ENCODE measurements at regions not wholly inside any gene's neighbourhood (a gene's known extent, or its start where the extent isn't known, plus 50 kb on each side); places are given as distances from the start of the nearest gene placed in this dataset.

DNA sequence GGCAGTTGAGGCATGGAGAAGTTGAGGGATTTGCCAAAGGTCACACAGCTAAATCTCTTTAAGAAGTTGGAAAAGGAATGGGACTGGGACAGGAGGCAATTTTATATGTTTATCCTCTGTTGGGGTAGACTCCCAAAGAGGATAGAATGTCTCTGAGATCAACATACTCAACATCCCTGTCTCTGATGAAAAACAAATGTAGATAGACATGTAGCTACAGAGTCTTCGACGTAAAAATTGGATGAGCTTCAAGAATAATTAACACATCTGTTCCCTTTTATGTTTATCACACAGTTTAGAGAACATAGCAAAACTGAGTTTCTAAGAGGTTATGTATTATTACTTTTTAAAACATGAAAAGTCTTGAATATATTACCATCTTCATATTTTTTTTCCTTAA lies 204.6 kb upstream of the CD180 start:
- no peak overlapping the region for H3K4me3 Mint-ChIP-seq
- no peak overlapping the region for H3K27ac Mint-ChIP-seq
- DNase-seq (ENCODE audit: low spot score) = no peak
- peaks cover 3% of the 10 kb centered on the region for H3K27me3 Mint-ChIP-seq (ENCODE audit: low read depth)
- no peaks in the 10 kb centered on the region for H3K36me3 Mint-ChIP-seq (ENCODE audit: low read depth)
- H3K4me1 Mint-ChIP-seq (ENCODE audit: low read depth) = no peaks in the 10 kb centered on the region
- no peaks in the 10 kb centered on the region for H3K9me3 Mint-ChIP-seq

DNA sequence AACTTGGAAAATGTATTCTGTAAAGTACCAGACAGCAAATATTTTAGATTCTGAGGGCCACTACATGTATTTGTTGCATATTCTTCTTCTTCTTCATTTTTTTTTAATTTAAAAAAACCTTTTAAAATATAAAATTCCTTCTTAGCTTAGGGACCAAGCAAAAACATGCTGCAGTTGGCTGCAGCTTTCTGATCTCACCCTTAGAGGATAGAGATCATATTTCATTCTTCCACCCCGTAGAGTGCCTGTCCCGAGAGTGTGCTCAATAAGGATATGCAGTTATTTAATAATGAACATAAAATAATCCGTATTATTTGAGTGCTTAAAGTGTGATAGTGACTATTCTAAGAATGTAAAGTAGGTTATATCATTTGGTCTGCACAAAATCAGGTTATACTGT lies 204.2 kb upstream of the CD180 start:
- Mint-ChIP-seq H3K9me3 (no peaks in the 10 kb centered on the region), H3K27ac (no peak overlapping the region), H3K4me3 (no peak overlapping the region), H3K27me3 (ENCODE audit: low read depth) (peaks cover 3% of the 10 kb centered on the region), H3K4me1 (ENCODE audit: low read depth) (no peaks in the 10 kb centered on the region), H3K36me3 (ENCODE audit: low read depth) (no peaks in the 10 kb centered on the region)
- no peak for DNase-seq (ENCODE audit: low spot score)

GRCh38 chr5:67395790-67396418 lies 199.3 kb upstream of the CD180 start:
- H3K4me1 Mint-ChIP-seq (ENCODE audit: low read depth) = no peaks in the 10 kb centered on the region
- H3K4me3 Mint-ChIP-seq = no peak overlapping the region
- H3K27me3 Mint-ChIP-seq (ENCODE audit: low read depth) = peaks cover 3% of the 10 kb centered on the region
- no peaks in the 10 kb centered on the region for H3K9me3 Mint-ChIP-seq
- H3K27ac Mint-ChIP-seq = no peak overlapping the region
- H3K36me3 Mint-ChIP-seq (ENCODE audit: low read depth) = no peaks in the 10 kb centered on the region
- DNase-seq (ENCODE audit: low spot score) = no peak

DNA sequence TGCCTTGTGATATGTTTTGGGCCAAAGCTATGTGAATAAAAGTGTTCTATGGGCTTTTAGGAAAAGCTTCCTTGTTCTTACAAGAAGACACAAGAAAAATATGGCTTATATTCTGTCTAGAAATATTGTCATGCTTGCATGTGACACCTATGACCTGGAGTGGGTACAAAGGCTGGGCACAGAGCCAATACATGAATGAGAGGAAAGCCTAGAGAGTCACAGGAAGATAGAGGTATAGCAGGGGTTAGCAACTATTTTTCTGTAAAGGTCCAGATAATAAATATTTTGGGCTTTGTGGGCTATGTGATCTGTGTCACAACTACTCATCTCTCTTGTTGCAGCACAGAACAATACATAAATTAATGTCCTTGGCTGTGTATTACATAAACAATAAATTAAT lies 196.6 kb upstream of the CD180 start:
- no peak for DNase-seq (ENCODE audit: low spot score)

GRCh38 chr5:67390935-67391334 lies 194.3 kb upstream of the CD180 start:
- H3K36me3 Mint-ChIP-seq (ENCODE audit: low read depth) = no peaks in the 10 kb centered on the region
- no peak overlapping the region for H3K27ac Mint-ChIP-seq
- no peaks in the 10 kb centered on the region for H3K9me3 Mint-ChIP-seq
- no peaks in the 10 kb centered on the region for H3K4me1 Mint-ChIP-seq (ENCODE audit: low read depth)
- H3K27me3 Mint-ChIP-seq (ENCODE audit: low read depth) = peaks cover 3% of the 10 kb centered on the region
- DNase-seq (ENCODE audit: low spot score) = no peak
- no peak overlapping the region for H3K4me3 Mint-ChIP-seq

More for the DNA sequence above, 196.6 kb upstream of the CD180 start:
- no peaks in the 10 kb centered on the region for H3K36me3 Mint-ChIP-seq (ENCODE audit: low read depth)
- no peaks in the 10 kb centered on the region for H3K9me3 Mint-ChIP-seq
- H3K27me3 Mint-ChIP-seq (ENCODE audit: low read depth) = no peaks in the 10 kb centered on the region
- no peak overlapping the region for H3K27ac Mint-ChIP-seq
- no peaks in the 10 kb centered on the region for H3K4me1 Mint-ChIP-seq (ENCODE audit: low read depth)
- H3K4me3 Mint-ChIP-seq = no peak overlapping the region

DNA sequence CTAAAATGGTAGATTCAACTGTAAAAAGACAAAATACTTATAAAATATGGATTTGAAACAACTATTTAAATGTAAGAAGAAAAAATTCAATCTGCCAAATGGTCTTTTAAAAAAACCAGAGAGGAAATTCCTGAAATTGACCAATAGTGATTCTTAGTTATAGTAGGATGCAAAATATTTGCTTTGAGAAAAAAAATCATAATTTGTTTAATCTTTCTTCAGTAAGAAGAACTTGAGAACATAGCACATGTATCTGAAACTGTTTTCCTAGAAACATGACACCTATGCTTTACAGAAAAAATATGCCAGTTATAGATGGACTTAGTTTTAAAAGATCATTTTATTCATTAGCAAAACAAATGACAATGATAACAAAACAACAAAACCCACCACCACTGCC lies 186.9 kb upstream of the CD180 start:
- Mint-ChIP-seq H3K9me3 (no peaks in the 10 kb centered on the region), H3K4me3 (no peak overlapping the region), H3K27ac (no peak overlapping the region), H3K36me3 (ENCODE audit: low read depth) (no peaks in the 10 kb centered on the region), H3K4me1 (ENCODE audit: low read depth) (no peaks in the 10 kb centered on the region), H3K27me3 (ENCODE audit: low read depth) (peaks cover 18% of the 10 kb centered on the region)
- no peak for DNase-seq (ENCODE audit: low spot score)

DNA sequence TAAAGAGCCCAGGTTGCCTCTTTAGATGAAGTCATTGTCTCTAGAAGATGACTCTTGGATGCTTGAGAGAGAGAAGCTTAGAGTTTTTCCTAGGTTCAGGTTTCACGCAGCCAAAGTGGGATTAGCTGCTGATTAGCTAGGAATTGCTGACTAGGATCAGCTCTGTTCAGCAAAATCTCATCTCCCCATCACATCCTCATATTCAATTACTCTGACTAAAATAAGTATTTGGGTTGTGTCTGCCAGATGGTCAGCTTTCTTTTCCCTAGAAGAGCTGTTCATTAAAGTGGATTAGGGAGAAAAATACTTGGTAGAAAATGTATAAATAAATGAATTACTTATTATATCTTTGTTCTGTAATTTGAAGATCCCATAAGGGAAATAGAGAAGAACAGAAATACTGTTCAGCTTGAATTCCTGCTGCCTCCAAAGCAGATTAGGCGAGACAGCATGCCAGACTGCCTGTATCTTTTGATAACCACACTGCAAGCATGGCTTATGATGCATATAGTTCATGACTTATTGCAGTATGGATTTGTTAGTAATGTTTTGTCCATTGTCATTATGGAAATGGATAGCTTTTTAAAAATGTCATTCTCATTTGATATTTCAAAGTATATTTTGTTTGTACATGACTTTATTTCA lies 184.8 kb upstream of the CD180 start:
- Mint-ChIP-seq H3K27me3 (ENCODE audit: low read depth) (peaks cover 15% of the 10 kb centered on the region), H3K27ac (no peak overlapping the region), H3K36me3 (ENCODE audit: low read depth) (no peaks in the 10 kb centered on the region), H3K4me1 (ENCODE audit: low read depth) (no peaks in the 10 kb centered on the region), H3K4me3 (no peak overlapping the region), H3K9me3 (no peaks in the 10 kb centered on the region)
- DNase-seq (ENCODE audit: low spot score) = no peak

GRCh38 chr5:67380431-67380830 lies 183.8 kb upstream of the CD180 start:
- Mint-ChIP-seq H3K27ac (no peak overlapping the region), H3K4me3 (no peak overlapping the region), H3K4me1 (ENCODE audit: low read depth) (no peaks in the 10 kb centered on the region), H3K9me3 (no peaks in the 10 kb centered on the region), H3K27me3 (ENCODE audit: low read depth) (peaks cover 15% of the 10 kb centered on the region), H3K36me3 (ENCODE audit: low read depth) (no peaks in the 10 kb centered on the region)
- DNase-seq (ENCODE audit: low spot score) = no peak

- Mint-ChIP-seq H3K27ac (no peak overlapping the region), H3K9me3 (no peaks in the 10 kb centered on the region), H3K4me1 (ENCODE audit: low read depth) (no peaks in the 10 kb centered on the region), H3K4me3 (no peak overlapping the region), H3K36me3 (ENCODE audit: low read depth) (no peaks in the 10 kb centered on the region), H3K27me3 (ENCODE audit: low read depth) (peaks cover 11% of the 10 kb centered on the region)
- no peak for DNase-seq (ENCODE audit: low spot score)
Observed at GRCh38 chr5:67379753-67380152, 183.2 kb upstream of the CD180 start.

DNA sequence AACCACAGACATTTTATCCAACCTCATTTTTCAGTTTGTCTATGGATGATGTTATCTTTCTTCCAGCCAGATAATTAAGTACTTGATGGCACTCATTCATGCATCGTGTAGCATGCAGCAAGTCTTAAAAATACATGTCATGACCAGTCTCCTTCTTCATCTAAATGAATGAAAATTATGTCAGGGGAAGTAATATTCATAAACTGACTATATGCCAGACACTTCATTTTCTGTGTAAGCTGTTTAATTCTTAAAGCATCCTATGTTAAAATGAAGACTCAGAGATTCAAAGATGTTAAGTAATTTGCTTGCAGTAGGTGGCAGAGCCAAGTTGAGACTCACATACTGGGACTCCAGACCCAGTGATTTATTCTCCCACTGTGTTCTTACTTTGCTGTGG lies 181.7 kb upstream of the CD180 start:
- no peak for DNase-seq (ENCODE audit: low spot score)
- H3K4me1 Mint-ChIP-seq (ENCODE audit: low read depth) = peaks cover 2% of the 10 kb centered on the region
- H3K9me3 Mint-ChIP-seq = no peaks in the 10 kb centered on the region
- H3K27me3 Mint-ChIP-seq (ENCODE audit: low read depth) = peaks cover 8% of the 10 kb centered on the region
- no peaks in the 10 kb centered on the region for H3K36me3 Mint-ChIP-seq (ENCODE audit: low read depth)
- H3K4me3 Mint-ChIP-seq = no peak overlapping the region
- no peak overlapping the region for H3K27ac Mint-ChIP-seq

- no peak for DNase-seq (ENCODE audit: low spot score)
- peaks cover 2% of the 10 kb centered on the region for H3K4me1 Mint-ChIP-seq (ENCODE audit: low read depth)
Observed at GRCh38 chr5:67377631-67378030, 181.0 kb upstream of the CD180 start.

DNA sequence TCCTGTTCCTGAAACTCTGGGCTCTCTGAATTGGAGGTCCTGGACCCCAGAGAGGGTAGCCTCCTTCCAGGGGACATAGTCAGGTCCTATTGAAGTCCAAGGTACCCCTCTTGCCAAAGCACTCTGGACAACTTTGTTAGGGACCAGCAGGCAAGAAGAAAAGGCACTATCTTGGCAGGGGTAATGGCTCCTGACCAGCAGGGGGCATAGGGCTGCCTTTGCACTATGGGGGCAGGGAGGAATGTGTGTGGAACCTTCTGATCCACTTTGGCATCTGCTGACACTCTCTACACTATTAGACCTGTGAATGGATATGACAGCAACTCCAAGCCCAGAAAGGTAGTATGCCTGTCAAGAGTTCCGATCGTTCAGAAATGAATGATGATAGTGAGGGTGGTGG lies 179.0 kb upstream of the CD180 start:
- Mint-ChIP-seq H3K27ac (no peak overlapping the region), H3K27me3 (ENCODE audit: low read depth) (no peaks in the 10 kb centered on the region), H3K36me3 (ENCODE audit: low read depth) (no peaks in the 10 kb centered on the region), H3K4me1 (ENCODE audit: low read depth) (peaks cover 2% of the 10 kb centered on the region), H3K4me3 (no peak overlapping the region), H3K9me3 (no peaks in the 10 kb centered on the region)
- DNase-seq (ENCODE audit: low spot score) = no peak

More at GRCh38 chr5:67377631-67378030, 181.0 kb upstream of the CD180 start:
- Mint-ChIP-seq H3K36me3 (ENCODE audit: low read depth) (no peaks in the 10 kb centered on the region), H3K27ac (no peak overlapping the region), H3K4me3 (no peak overlapping the region), H3K27me3 (ENCODE audit: low read depth) (peaks cover 3% of the 10 kb centered on the region), H3K9me3 (no peaks in the 10 kb centered on the region)

DNA sequence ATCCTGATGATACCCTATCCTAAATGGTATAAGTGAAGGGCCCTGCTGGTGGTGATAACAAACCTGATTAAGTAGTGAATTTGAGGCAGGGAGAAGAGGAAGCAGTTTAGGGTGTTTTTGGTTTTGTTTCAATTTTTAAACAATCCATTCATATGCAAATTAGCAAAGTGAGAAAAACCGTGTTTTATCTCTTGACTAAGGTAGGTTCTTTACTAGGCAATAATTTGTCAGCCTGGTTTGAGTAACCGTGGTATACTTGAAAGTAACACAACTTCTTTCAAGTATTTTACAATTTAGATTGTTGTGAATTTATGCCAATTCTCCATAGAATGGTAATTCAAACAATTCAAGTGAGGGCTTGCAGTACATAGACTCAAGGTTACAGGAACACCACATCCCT lies 177.8 kb upstream of the CD180 start:
- Mint-ChIP-seq H3K9me3 (no peaks in the 10 kb centered on the region), H3K4me3 (no peak overlapping the region), H3K36me3 (ENCODE audit: low read depth) (no peaks in the 10 kb centered on the region), H3K27ac (no peak overlapping the region), H3K4me1 (ENCODE audit: low read depth) (peaks cover 2% of the 10 kb centered on the region), H3K27me3 (ENCODE audit: low read depth) (peaks cover 3% of the 10 kb centered on the region)
- no peak for DNase-seq (ENCODE audit: low spot score)

DNA sequence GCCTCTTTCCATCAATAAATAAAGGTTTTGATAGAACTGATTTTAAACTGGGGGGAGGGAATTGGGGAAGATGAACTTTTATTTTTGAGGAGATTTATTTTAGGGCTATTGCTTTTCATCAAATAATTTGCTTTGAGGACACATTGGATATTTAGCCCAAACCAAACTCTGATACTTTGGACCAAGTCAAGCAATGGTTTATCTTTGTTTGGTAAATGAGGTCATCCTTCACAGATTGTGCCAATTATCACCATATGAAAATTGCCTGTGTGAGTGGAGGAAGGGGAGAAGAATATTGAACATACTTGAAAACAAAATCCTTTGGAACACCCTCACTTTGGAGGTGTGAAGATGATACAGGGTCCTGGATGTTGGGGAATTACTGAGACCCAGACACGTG lies 176.9 kb upstream of the CD180 start:
- H3K27me3 Mint-ChIP-seq (ENCODE audit: low read depth) = peaks cover 4% of the 10 kb centered on the region
- H3K36me3 Mint-ChIP-seq (ENCODE audit: low read depth) = no peaks in the 10 kb centered on the region
- H3K4me1 Mint-ChIP-seq (ENCODE audit: low read depth) = peaks cover 2% of the 10 kb centered on the region
- no peak overlapping the region for H3K4me3 Mint-ChIP-seq
- no peak overlapping the region for H3K27ac Mint-ChIP-seq
- no peaks in the 10 kb centered on the region for H3K9me3 Mint-ChIP-seq
- DNase-seq (ENCODE audit: low spot score) = no peak

GRCh38 chr5:67372887-67373286 lies 176.3 kb upstream of the CD180 start:
- no peaks in the 10 kb centered on the region for H3K9me3 Mint-ChIP-seq
- peaks cover 2% of the 10 kb centered on the region for H3K4me1 Mint-ChIP-seq (ENCODE audit: low read depth)
- H3K27me3 Mint-ChIP-seq (ENCODE audit: low read depth) = peaks cover 5% of the 10 kb centered on the region
- H3K36me3 Mint-ChIP-seq (ENCODE audit: low read depth) = no peaks in the 10 kb centered on the region
- H3K27ac Mint-ChIP-seq = no peak overlapping the region
- H3K4me3 Mint-ChIP-seq = no peak overlapping the region
- DNase-seq (ENCODE audit: low spot score) = no peak

Data from T-helper 2 cell treated with Interferon-gamma antibody and Interleukin-4, amounts not matched to agents 5 μg/mL and 100 μg/mL, for 36 hours (primary cell).